ENCODE measurements at regions not wholly inside any gene's neighbourhood (a gene's known extent, or its start where the extent isn't known, plus 50 kb on each side); places are given as distances from the start of the nearest gene placed in this dataset.
"Not testable (repeated sequence)": the region's sequence is repeated elsewhere in the genome, so short reads cannot be mapped to it uniquely, and the experiment has no call there.

DNA sequence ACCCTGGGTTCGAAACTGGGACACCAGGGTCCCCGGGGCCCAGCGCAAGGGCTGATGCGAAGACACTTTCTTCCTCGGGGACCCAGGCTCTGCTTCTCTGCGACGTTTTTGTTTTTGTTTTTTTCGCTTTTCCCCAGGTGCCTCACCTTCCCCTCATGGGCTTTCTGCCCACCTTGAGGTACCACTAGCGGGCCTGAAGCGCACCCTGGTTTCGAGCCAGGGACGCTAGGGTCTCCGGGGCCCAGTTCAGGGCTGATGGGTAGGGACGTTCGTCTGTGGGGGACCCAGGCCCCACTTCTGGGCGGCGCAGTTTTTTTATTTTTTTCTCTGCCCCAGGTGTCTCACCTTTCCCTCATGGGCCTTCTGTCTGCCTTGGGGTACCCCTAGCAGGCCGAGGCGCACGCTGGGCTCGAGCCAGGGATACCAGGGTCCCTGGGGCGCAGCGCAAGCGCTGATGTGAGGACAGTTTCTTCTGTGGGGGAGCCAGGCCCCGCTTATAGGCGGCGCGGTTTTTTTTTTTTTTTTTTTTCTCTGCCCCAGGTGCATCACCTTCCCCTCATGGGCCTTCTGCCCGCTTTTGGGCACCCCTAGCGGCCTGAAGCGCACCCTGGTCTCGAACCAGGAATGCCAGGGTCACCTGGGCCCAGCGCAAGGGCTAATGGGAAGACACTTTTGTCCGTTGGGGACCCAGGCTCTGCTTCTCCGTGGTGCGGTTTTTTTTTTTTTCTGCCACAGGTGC lies 166.8 kb upstream of the ZNG1F start:
- not testable (repeated sequence) for TF ChIP-seq EZH2 (IDR thresholded peaks at IDR 0.05; ENCODE audit: borderline replicate concordance, low read length)
- TF ChIP-seq, protein P1, sequence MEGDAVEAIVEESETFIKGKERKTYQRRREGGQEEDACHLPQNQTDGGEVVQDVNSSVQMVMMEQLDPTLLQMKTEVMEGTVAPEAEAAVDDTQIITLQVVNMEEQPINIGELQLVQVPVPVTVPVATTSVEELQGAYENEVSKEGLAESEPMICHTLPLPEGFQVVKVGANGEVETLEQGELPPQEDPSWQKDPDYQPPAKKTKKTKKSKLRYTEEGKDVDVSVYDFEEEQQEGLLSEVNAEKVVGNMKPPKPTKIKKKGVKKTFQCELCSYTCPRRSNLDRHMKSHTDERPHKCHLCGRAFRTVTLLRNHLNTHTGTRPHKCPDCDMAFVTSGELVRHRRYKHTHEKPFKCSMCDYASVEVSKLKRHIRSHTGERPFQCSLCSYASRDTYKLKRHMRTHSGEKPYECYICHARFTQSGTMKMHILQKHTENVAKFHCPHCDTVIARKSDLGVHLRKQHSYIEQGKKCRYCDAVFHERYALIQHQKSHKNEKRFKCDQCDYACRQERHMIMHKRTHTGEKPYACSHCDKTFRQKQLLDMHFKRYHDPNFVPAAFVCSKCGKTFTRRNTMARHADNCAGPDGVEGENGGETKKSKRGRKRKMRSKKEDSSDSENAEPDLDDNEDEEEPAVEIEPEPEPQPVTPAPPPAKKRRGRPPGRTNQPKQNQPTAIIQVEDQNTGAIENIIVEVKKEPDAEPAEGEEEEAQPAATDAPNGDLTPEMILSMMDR (IDR thresholded peaks at IDR 0.05; ENCODE audit: low read length) = not testable (repeated sequence)

Measured in OCI-LY1 (cell line).